Duodenal mucosa (tissue), 2 donors: ENCODE measurements at regions not wholly inside any gene's neighbourhood (a gene's known extent, or its start where the extent isn't known, plus 50 kb on each side); places are given as distances from the start of the nearest gene placed in this dataset.

Experiments
- H3K27ac ChIP-seq: one replicate; pipeline ENCODE4 v1.7.0; 2013; ENCODE audit warnings: low read depth, low read length
- H3K27me3 ChIP-seq, 2 donors: one replicate each; pipeline ENCODE4 v1.7.0; 2013; ENCODE audit warnings: low read length in 2 of 2, control low read depth in 1 of 2; ENCODE audit not compliant: insufficient read depth in 2 of 2, control insufficient read depth in 1 of 2
- H3K36me3 ChIP-seq, 2 donors: one replicate each; pipeline ENCODE4 v1.7.0; 2013; ENCODE audit warnings: low read length in 2 of 2, control low read depth in 1 of 2; ENCODE audit not compliant: insufficient read depth in 2 of 2, control insufficient read depth in 1 of 2
- H3K4me1 ChIP-seq, 2 donors: one replicate each; pipeline ENCODE4 v1.7.0; 2013; ENCODE audit warnings: low read length in 2 of 2, control low read depth in 1 of 2; ENCODE audit not compliant: insufficient read depth in 2 of 2, control insufficient read depth in 1 of 2
- H3K4me3 ChIP-seq, 2 donors: one replicate each; pipeline ENCODE4 v1.7.0; 2013; ENCODE audit warnings: low read length in 2 of 2, low read depth in 1 of 2
- H3K9ac ChIP-seq, 2 donors: one replicate each; pipeline ENCODE4 v1.7.0; 2013; ENCODE audit warnings: low read length in 2 of 2, low read depth in 1 of 2
- H3K9me3 ChIP-seq, 2 donors: one replicate each; pipeline ENCODE4 v1.7.0; 2013; ENCODE audit warnings: low read length in 2 of 2, control low read depth in 1 of 2; ENCODE audit not compliant: control insufficient read depth in 1 of 2

- no peak overlapping the region for H3K4me3 ChIP-seq
- H3K9ac ChIP-seq: no peak overlapping the region
- H3K9me3 ChIP-seq: no peaks in the 10 kb centered on the region
- H3K36me3 ChIP-seq: no peaks in the 10 kb centered on the region
- no peak overlapping the region for H3K27ac ChIP-seq
- no peaks in the 10 kb centered on the region for H3K4me1 ChIP-seq
- H3K27me3 ChIP-seq: no peaks in the 10 kb centered on the region
These were observed 136.3 kb upstream of the UFM1 start for GRCh38 chr13:38213314-38213713.

- Histone ChIP-seq H3K4me3 (no peak overlapping the region), H3K9me3 (no peaks in the 10 kb centered on the region), H3K27me3 (no peaks in the 10 kb centered on the region), H3K36me3 (no peaks in the 10 kb centered on the region), H3K27ac (no peak overlapping the region), H3K9ac (no peak overlapping the region), H3K4me1 (no peaks in the 10 kb centered on the region)
These were observed 138.6 kb upstream of the UFM1 start for GRCh38 chr13:38210928-38211596.

GRCh38 chr13:38204556-38204955 is 145.1 kb upstream of the UFM1 start:
- H3K4me3 ChIP-seq: no peak overlapping the region
- no peaks in the 10 kb centered on the region for H3K9me3 ChIP-seq
- no peak overlapping the region for H3K27ac ChIP-seq
- no peaks in the 10 kb centered on the region for H3K4me1 ChIP-seq
- no peaks in the 10 kb centered on the region for H3K27me3 ChIP-seq
- H3K36me3 ChIP-seq: no peaks in the 10 kb centered on the region
- no peak overlapping the region for H3K9ac ChIP-seq

- H3K4me3 ChIP-seq: no peak overlapping the region
- no peaks in the 10 kb centered on the region for H3K4me1 ChIP-seq
These were observed 146.9 kb upstream of the UFM1 start for GRCh38 chr13:38202740-38203139.

GRCh38 chr13:38191016-38191415 is 158.6 kb upstream of the UFM1 start:
- H3K4me3 ChIP-seq: no peak overlapping the region
- H3K27ac ChIP-seq: no peak overlapping the region
- no peaks in the 10 kb centered on the region for H3K27me3 ChIP-seq
- no peak overlapping the region for H3K9ac ChIP-seq
- H3K9me3 ChIP-seq: no peaks in the 10 kb centered on the region
- no peaks in the 10 kb centered on the region for H3K36me3 ChIP-seq
- no peaks in the 10 kb centered on the region for H3K4me1 ChIP-seq

More at GRCh38 chr13:38202740-38203139, 146.9 kb upstream of the UFM1 start:
- Histone ChIP-seq H3K9me3 (no peaks in the 10 kb centered on the region), H3K27me3 (no peaks in the 10 kb centered on the region), H3K9ac (no peak overlapping the region), H3K36me3 (no peaks in the 10 kb centered on the region), H3K27ac (no peak overlapping the region)

GRCh38 chr13:38180670-38181069 is 169.0 kb upstream of the UFM1 start:
- Histone ChIP-seq H3K4me1 (peaks cover 0 to 3% of the 10 kb centered on the region in 2 donors), H3K36me3 (no peaks in the 10 kb centered on the region), H3K4me3 (peak overlapping the region; percentile 8 to 29), H3K27me3 (no peaks in the 10 kb centered on the region), H3K9me3 (no peaks in the 10 kb centered on the region), H3K9ac (no peak overlapping the region), H3K27ac (no peak overlapping the region)

GRCh38 chr13:38180126-38180525 is 169.5 kb upstream of the UFM1 start:
- Histone ChIP-seq H3K27ac (no peak overlapping the region), H3K4me3 (peak overlapping the region in 1 of 2 donors; percentile 29), H3K9me3 (no peaks in the 10 kb centered on the region), H3K36me3 (no peaks in the 10 kb centered on the region), H3K27me3 (no peaks in the 10 kb centered on the region), H3K4me1 (peaks cover 0 to 3% of the 10 kb centered on the region in 2 donors), H3K9ac (no peak overlapping the region)

GRCh38 chr13:38176664-38177063 is 173.0 kb upstream of the UFM1 start:
- no peak overlapping the region for H3K4me3 ChIP-seq
- H3K27me3 ChIP-seq: no peaks in the 10 kb centered on the region
- no peak overlapping the region for H3K9ac ChIP-seq
- H3K27ac ChIP-seq: no peak overlapping the region
- peaks cover 0 to 3% of the 10 kb centered on the region in 2 donors for H3K4me1 ChIP-seq
- H3K9me3 ChIP-seq: no peaks in the 10 kb centered on the region
- no peaks in the 10 kb centered on the region for H3K36me3 ChIP-seq

- H3K4me1 ChIP-seq: no peaks in the 10 kb centered on the region
- H3K27me3 ChIP-seq: no peaks in the 10 kb centered on the region
- no peak overlapping the region for H3K27ac ChIP-seq
- no peaks in the 10 kb centered on the region for H3K9me3 ChIP-seq
- H3K9ac ChIP-seq: no peak overlapping the region
- H3K4me3 ChIP-seq: no peak overlapping the region
- no peaks in the 10 kb centered on the region for H3K36me3 ChIP-seq
These were observed 176.2 kb upstream of the UFM1 start for GRCh38 chr13:38173403-38173802.

- H3K9ac ChIP-seq: no peak overlapping the region
- H3K4me1 ChIP-seq: no peaks in the 10 kb centered on the region
- no peaks in the 10 kb centered on the region for H3K27me3 ChIP-seq
- H3K27ac ChIP-seq: no peak overlapping the region
- no peaks in the 10 kb centered on the region for H3K9me3 ChIP-seq
- H3K4me3 ChIP-seq: no peak overlapping the region
- H3K36me3 ChIP-seq: no peaks in the 10 kb centered on the region
These were observed 182.4 kb upstream of the UFM1 start for GRCh38 chr13:38167164-38167822.
